Endothelial cell of umbilical vein (primary cell): ENCODE measurements at regions not wholly inside any gene's neighbourhood (a gene's known extent, or its start where the extent isn't known, plus 50 kb on each side); places are given as distances from the start of the nearest gene placed in this dataset.

Source experiments
- BruUV-seq: library from RNA; stranded (reverse); fragments of 400-500 nt; replicated peaks from 2 replicates; lab custom pipeline; 2021; lab: Mats Ljungman, UMichigan
- CTCF ChIA-PET: fragments of 300-600, 350-600 bp; sonication (Branson Sonifier 250); formaldehyde crosslinking; loops from one replicate; lab custom pipeline; 2021; ENCODE audit warnings: antibody characterized with exemption, inconsistent platforms; lab: Charles Lee
- POLR2A ChIA-PET: fragments of 300-600, 350-600 bp; sonication (Branson Sonifier 250); formaldehyde crosslinking; loops from one replicate; lab custom pipeline; 2021; ENCODE audit warnings: antibody characterized with exemption, inconsistent platforms; lab: Charles Lee
- DNase-seq: peaks from one replicate; pipeline ENCODE4 v3.0.0-alpha.2; 2011; ENCODE audit warnings: low read depth, low spot score
- FAIRE-seq: peaks from 2 replicates; lab custom pipeline; 2011; peaks lifted over from hg19 to GRCh38; lab: Jason Lieb, UNC
- H2AFZ ChIP-seq: 2 replicates; pipeline ENCODE4 v1.6.0; 2012; ENCODE audit warnings: low read depth, low read length, control low read depth, inconsistent platforms
- H3K27ac ChIP-seq: 2 replicates; pipeline ENCODE4 v1.5.1; 2011; ENCODE audit warnings: low read depth, mild to moderate bottlenecking, control low read depth, low read length, moderate library complexity; ENCODE audit not compliant: insufficient read depth
- H3K27me3 ChIP-seq, 2 experiments: 2 replicates each; pipeline versions ENCODE4 v1.6.0 to v1.6.1; 2011; ENCODE audit warnings: low read length in 2 of 2, mixed read lengths in 1 of 2; ENCODE audit not compliant: control insufficient read depth in 2 of 2, insufficient read depth in 2 of 2
- H3K36me3 ChIP-seq, 2 experiments: 2 replicates in 1 of 2; 3 replicates in 1 of 2; pipeline ENCODE4 v1.5.1; 2011; ENCODE audit warnings: low read length in 2 of 2, mild to moderate bottlenecking in 1 of 2, moderate library complexity in 1 of 2; ENCODE audit not compliant: control insufficient read depth in 2 of 2, insufficient read depth in 2 of 2; ENCODE audit errors: extremely low read depth in 1 of 2
- H3K4me1 ChIP-seq: 3 replicates; pipeline ENCODE4 v1.5.1; 2011; ENCODE audit warnings: mild to moderate bottlenecking, low read length; ENCODE audit not compliant: control insufficient read depth, insufficient read depth; ENCODE audit errors: extremely low read depth
- H3K4me2 ChIP-seq: 2 replicates; pipeline ENCODE4 v1.6.1; 2011; ENCODE audit warnings: low read length, control low read depth, mixed read lengths; ENCODE audit not compliant: insufficient read depth
- H3K4me3 ChIP-seq, 3 experiments: fragments of 200-600 bp in 1 of 3; sonication (generic), shearing (Covaris generic) in 1 of 3; replicated peaks in 1 of 3; 2 replicates each; pipeline ENCODE4 v1.5.1; 2011 to 2016; ENCODE audit warnings: control low read depth in 3 of 3, low read length in 3 of 3, mild to moderate bottlenecking in 2 of 3, inconsistent platforms in 1 of 3, low read depth in 1 of 3, moderate library complexity in 1 of 3; ENCODE audit not compliant: insufficient read depth in 1 of 3
- H3K79me2 ChIP-seq: 2 replicates; pipeline ENCODE4 v1.6.0; 2012; ENCODE audit warnings: low read length, inconsistent platforms; ENCODE audit not compliant: control insufficient read depth, insufficient read depth
- H3K9ac ChIP-seq: replicated peaks from 2 replicates; pipeline ENCODE3; 2011; ENCODE audit warnings: low read length, control low read depth; ENCODE audit not compliant: insufficient read depth; ENCODE audit errors: extremely low read depth
- H3K9me1 ChIP-seq: replicated peaks from 3 replicates; pipeline ENCODE4 v1.6.0; 2011; ENCODE audit warnings: mild to moderate bottlenecking, low read length; ENCODE audit not compliant: control insufficient read depth, insufficient read depth; ENCODE audit errors: extremely low read depth
- H3K9me3 ChIP-seq: replicated peaks from 2 replicates; pipeline ENCODE4 v1.5.1; 2012; ENCODE audit warnings: low read length, inconsistent platforms; ENCODE audit not compliant: control insufficient read depth, insufficient read depth
- H4K20me1 ChIP-seq: replicated peaks from 2 replicates; pipeline ENCODE3; 2011; ENCODE audit warnings: mild to moderate bottlenecking, low read length; ENCODE audit not compliant: control insufficient read depth, insufficient read depth; ENCODE audit errors: extremely low read depth
- CTCF ChIP-seq, 2 donors: IDR thresholded peaks; 1 replicate in 1 of 2; 2 replicates in 1 of 2; pipeline ENCODE4 v1.5.1; 2011; ENCODE audit warnings: low read length in 2 of 2, mild to moderate bottlenecking in 2 of 2, moderate library complexity in 2 of 2, control low read depth in 1 of 2, inconsistent platforms in 1 of 2, low read depth in 1 of 2; ENCODE audit not compliant: insufficient read depth in 1 of 2; ENCODE audit errors: extremely low read depth in 1 of 2
- EZH2 ChIP-seq: IDR thresholded peaks from 2 replicates; pipeline ENCODE4 v1.6.1; 2012; ENCODE audit warnings: borderline replicate concordance, low read depth, mild to moderate bottlenecking, moderate library complexity, low read length, inconsistent platforms; ENCODE audit not compliant: severe bottlenecking
- FOS ChIP-seq: IDR thresholded peaks from 2 replicates; pipeline ENCODE4 v1.6.1; 2011; ENCODE audit warnings: mild to moderate bottlenecking, low read length, moderate library complexity, borderline replicate concordance; ENCODE audit not compliant: insufficient read depth
- GATA2 ChIP-seq: IDR thresholded peaks from 2 replicates; pipeline ENCODE4 v1.7.0; 2011; ENCODE audit warnings: low read depth, mild to moderate bottlenecking, moderate library complexity, mixed read lengths, low read length; ENCODE audit not compliant: insufficient read length, insufficient read depth
- JUN ChIP-seq: IDR thresholded peaks from 2 replicates; pipeline ENCODE4 v1.6.1; 2011; ENCODE audit warnings: borderline replicate concordance, low read depth; ENCODE audit not compliant: insufficient read length, insufficient read depth
- MAX ChIP-seq: IDR thresholded peaks from 2 replicates; pipeline ENCODE4 v1.6.1; 2011; ENCODE audit not compliant: insufficient read depth, insufficient read length
- MYC ChIP-seq: IDR thresholded peaks from one replicate; pipeline ENCODE4 v1.6.1; 2011; ENCODE audit warnings: mild to moderate bottlenecking, low read depth, low read length
- POLR2A ChIP-seq: IDR thresholded peaks from 2 replicates; pipeline ENCODE4 v1.6.1; 2012; ENCODE audit warnings: low read depth, mild to moderate bottlenecking, control low read depth, low read length
- POLR2AphosphoS5 ChIP-seq: IDR thresholded peaks from 2 replicates; pipeline ENCODE4 v1.6.1; 2012; ENCODE audit warnings: low read depth, mild to moderate bottlenecking, control low read depth, low read length, moderate library complexity; ENCODE audit not compliant: insufficient read depth
- dilution Hi-C: fragments of 300-500 bp; cut with MboI; formaldehyde crosslinking; loops from one replicate; pipeline ENCODE4 v1.15.0; 2019; ENCODE audit warnings: low sequenced_read_pairs; ENCODE audit not compliant: extremely low pct_ligation_motif_present
- intact Hi-C: fragments of 100-400 bp; cut with micrococcal nuclease; formaldehyde crosslinking; loops from one replicate; pipeline ENCODE4 v1.10.0; 2022

GRCh38 chr11:92662601-92663360 lies 306.7 kb upstream of the MTNR1B start:
- BruUV-seq, result no TSS peak
- dilution Hi-C loops, result no loop called here
- Histone ChIP-seq H2AFZ (no peak overlapping the region), H3K36me3 (no peaks in the 10 kb centered on the region), H3K4me1 (no peaks in the 10 kb centered on the region), H3K4me3 (no peak overlapping the region), H3K79me2 (no peaks in the 10 kb centered on the region), H3K27ac (no peak overlapping the region), H3K27me3 (no peaks in the 10 kb centered on the region), H3K9me3 (peaks cover 4% of the 10 kb centered on the region), H4K20me1 (no peaks in the 10 kb centered on the region), H3K4me2 (no peak overlapping the region), H3K9me1 (no peaks in the 10 kb centered on the region), H3K9ac (no peak overlapping the region)
- ChIA-PET POLR2A (no interaction called here), CTCF (interaction anchor here (0.7 kb wide), 1 partner anchor 22 kb away, joined by 3 read pairs; no protein-coding TSS in a partner anchor)
- intact Hi-C loops, result no loop called here
- FAIRE-seq (no peak), DNase-seq (no peak)
- TF ChIP-seq JUN (no peak), FOS (no peak), EZH2 (no peak), MAX (no peak), POLR2AphosphoS5 (no peak), POLR2A (no peak), GATA2 (no peak), CTCF (IDR thresholded peaks at IDR 0.05; ENCODE audit: extremely low read depth in 1 of 2, insufficient read depth in 1 of 2, low read depth in 1 of 2, low read length in 2 of 2) (no peak), MYC (no peak)
